ENCODE measurements at regions not wholly inside any gene's neighbourhood (a gene's known extent, or its start where the extent isn't known, plus 50 kb on each side); places are given as distances from the start of the nearest gene placed in this dataset.

DNA sequence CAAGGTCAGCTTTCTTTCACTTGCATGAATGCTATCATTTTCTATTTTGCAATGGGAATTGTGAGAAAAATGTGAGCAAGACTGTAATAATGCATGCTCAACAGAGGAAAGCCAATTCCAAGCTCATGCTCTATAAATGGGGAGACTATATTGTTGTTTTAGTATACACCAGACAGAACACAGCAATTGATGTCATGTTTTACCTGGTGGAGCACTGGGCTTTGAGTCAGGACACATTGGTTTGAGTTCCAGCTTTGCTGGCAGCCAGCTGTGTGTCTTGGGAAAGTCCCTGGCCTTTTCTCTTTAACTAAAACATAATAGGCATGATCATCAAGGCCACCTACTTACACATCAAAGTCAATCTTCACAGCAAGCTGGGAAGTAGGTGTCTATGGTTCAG lies 83.3 kb downstream of the FOXA2 start:
- H3K9ac ChIP-seq (replicated peaks in 1 of 4; ENCODE audit: extremely low read depth in 1 of 4, low read depth in 3 of 4, low read length in 3 of 4): no peak overlapping the region
- no peaks in the 10 kb centered on the region for H3K9me3 ChIP-seq (ENCODE audit: insufficient read depth in 2 of 2, low read depth in 1 of 2, low read length in 1 of 2)
- H3K79me2 ChIP-seq (ENCODE audit: control insufficient read depth in 1 of 2, insufficient read depth in 2 of 2, low read length in 2 of 2): no peaks in the 10 kb centered on the region
- no peak overlapping the region for H4K8ac ChIP-seq (ENCODE audit: extremely low read depth, insufficient read depth, low read length)
- H3K23ac ChIP-seq (ENCODE audit: insufficient read length): no peak overlapping the region
- H3K4me2 ChIP-seq (ENCODE audit: insufficient read depth in 1 of 2, low read depth in 2 of 2, low read length in 2 of 2): no peak overlapping the region
- no peak overlapping the region for H3K27ac ChIP-seq (ENCODE audit: low read depth, low read length)
- H2AK5ac ChIP-seq (ENCODE audit: low read depth, low read length): no peak overlapping the region
- H3K4me3 ChIP-seq (ENCODE audit: extremely low read depth in 1 of 4, insufficient read depth in 2 of 4, low read depth in 3 of 4, low read length in 4 of 4): no peak overlapping the region
- no peak overlapping the region for H3K18ac ChIP-seq (ENCODE audit: extremely low read depth, low read length)
- ChIA-PET CTCF (ENCODE audit: partially characterized antibody) (interaction anchor here (1.0 to 1.6 kb wide), 5 partner anchors 8 to 85 kb away, joined by 3 to 10 read pairs (median 4); no protein-coding TSS in a partner anchor), POLR2A (ENCODE audit: partially characterized antibody) (no interaction called here)
- H2BK15ac ChIP-seq (ENCODE audit: low read length): no peak overlapping the region
- H2BK12ac ChIP-seq (ENCODE audit: low read depth, low read length): no peak overlapping the region
- no peaks in the 10 kb centered on the region; a peak in 2 of 7 replicates for H3K27me3 ChIP-seq (replicated peaks in 1 of 4; ENCODE audit: control insufficient read depth in 3 of 4, extremely low read depth in 1 of 4, insufficient read depth in 3 of 4, low read length in 3 of 4)
- H3K79me1 ChIP-seq (ENCODE audit: low read depth, low read length): no peaks in the 10 kb centered on the region
- no peak overlapping the region for H2BK20ac ChIP-seq (ENCODE audit: low read length)
- no peaks in the 10 kb centered on the region for H3K36me3 ChIP-seq (ENCODE audit: control insufficient read depth in 2 of 4, insufficient read depth in 4 of 4, low read length in 3 of 4)
- no peak overlapping the region for H3K56ac ChIP-seq (replicated peaks; ENCODE audit: insufficient read length, low read depth, low read length)
- H4K91ac ChIP-seq (replicated peaks; ENCODE audit: insufficient read length, low read length): no peak overlapping the region
- no peak overlapping the region for H4K5ac ChIP-seq (ENCODE audit: insufficient read length, low read depth, low read length)
- no peak for FAIRE-seq
- no peaks in the 10 kb centered on the region for H3K4me1 ChIP-seq (replicated peaks in 1 of 4; ENCODE audit: control insufficient read depth in 3 of 4, insufficient read depth in 4 of 4, low read length in 3 of 4)
- no peak overlapping the region for H3K14ac ChIP-seq (ENCODE audit: insufficient read length)
- no peaks in the 10 kb centered on the region for H3K23me2 ChIP-seq (ENCODE audit: low read depth, low read length)
- no peak overlapping the region for H2AFZ ChIP-seq (ENCODE audit: low read length)
- H3K4ac ChIP-seq (replicated peaks; ENCODE audit: insufficient read length, low read depth, low read length): no peak overlapping the region
- no peak for DNase-seq (ENCODE audit: low read depth in 1 of 2, low spot score in 2 of 2)
- no peak overlapping the region for H2BK120ac ChIP-seq (replicated peaks; ENCODE audit: low read depth, low read length)
- no peak overlapping the region for H2BK5ac ChIP-seq (ENCODE audit: low read depth, low read length)
- H4K20me1 ChIP-seq (replicated peaks in 1 of 2; ENCODE audit: control insufficient read depth in 1 of 2, insufficient read depth in 2 of 2, low read length in 2 of 2): no peaks in the 10 kb centered on the region
- TF ChIP-seq SIN3A (conservative IDR thresholded peaks at IDR 0.05 in 1 of 2, IDR thresholded peaks at IDR 0.05 in 1 of 2; ENCODE audit: low read depth in 1 of 2, low read length in 2 of 2) (no peak), TEAD4 (IDR thresholded peaks at IDR 0.05; ENCODE audit: low read depth, low read length) (no peak), FOSL1 (IDR thresholded peaks at IDR 0.05; ENCODE audit: insufficient read depth, low read depth, low read length) (no peak), CREB1 (IDR thresholded peaks at IDR 0.05) (no peak), SAP30 (IDR thresholded peaks at IDR 0.05; ENCODE audit: insufficient read depth, insufficient replicate concordance, low read length) (no peak), SUZ12 (IDR thresholded peaks at IDR 0.05; ENCODE audit: low read length) (no peak), KDM1A (IDR thresholded peaks at IDR 0.05; ENCODE audit: borderline replicate concordance, low read length) (no peak), JUN (IDR thresholded peaks at IDR 0.05; ENCODE audit: low read depth, low read length) (no peak), GTF2F1 (IDR thresholded peaks at IDR 0.05; ENCODE audit: borderline replicate concordance, low read depth, low read length) (no peak), SP2 (IDR thresholded peaks at IDR 0.05; ENCODE audit: low read length) (no peak), CHD2 (IDR thresholded peaks at IDR 0.05; ENCODE audit: low read length) (no peak), CTBP2 (IDR thresholded peaks at IDR 0.05; ENCODE audit: borderline replicate concordance, insufficient read depth, insufficient read length, low read length) (no peak)
- TF ChIP-seq, protein P1, sequence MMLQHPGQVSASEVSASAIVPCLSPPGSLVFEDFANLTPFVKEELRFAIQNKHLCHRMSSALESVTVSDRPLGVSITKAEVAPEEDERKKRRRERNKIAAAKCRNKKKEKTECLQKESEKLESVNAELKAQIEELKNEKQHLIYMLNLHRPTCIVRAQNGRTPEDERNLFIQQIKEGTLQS (IDR thresholded peaks at IDR 0.05; ENCODE audit: insufficient read depth, low read depth, low read length): no peak
- TF ChIP-seq, protein P2, sequence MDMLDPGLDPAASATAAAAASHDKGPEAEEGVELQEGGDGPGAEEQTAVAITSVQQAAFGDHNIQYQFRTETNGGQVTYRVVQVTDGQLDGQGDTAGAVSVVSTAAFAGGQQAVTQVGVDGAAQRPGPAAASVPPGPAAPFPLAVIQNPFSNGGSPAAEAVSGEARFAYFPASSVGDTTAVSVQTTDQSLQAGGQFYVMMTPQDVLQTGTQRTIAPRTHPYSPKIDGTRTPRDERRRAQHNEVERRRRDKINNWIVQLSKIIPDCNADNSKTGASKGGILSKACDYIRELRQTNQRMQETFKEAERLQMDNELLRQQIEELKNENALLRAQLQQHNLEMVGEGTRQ (IDR thresholded peaks at IDR 0.05; ENCODE audit: low read length): no peak

All from H1 (cell line).